ENCODE measurements at regions not wholly inside any gene's neighbourhood (a gene's known extent, or its start where the extent isn't known, plus 50 kb on each side); places are given as distances from the start of the nearest gene placed in this dataset.
"Not testable (repeated sequence)": the region's sequence is repeated elsewhere in the genome, so short reads cannot be mapped to it uniquely, and the experiment has no call there.

GRCh38 chr2:144114760-144115159, 405.2 kb downstream of the ZEB2 start:
- DNase-seq = no peak

DNA sequence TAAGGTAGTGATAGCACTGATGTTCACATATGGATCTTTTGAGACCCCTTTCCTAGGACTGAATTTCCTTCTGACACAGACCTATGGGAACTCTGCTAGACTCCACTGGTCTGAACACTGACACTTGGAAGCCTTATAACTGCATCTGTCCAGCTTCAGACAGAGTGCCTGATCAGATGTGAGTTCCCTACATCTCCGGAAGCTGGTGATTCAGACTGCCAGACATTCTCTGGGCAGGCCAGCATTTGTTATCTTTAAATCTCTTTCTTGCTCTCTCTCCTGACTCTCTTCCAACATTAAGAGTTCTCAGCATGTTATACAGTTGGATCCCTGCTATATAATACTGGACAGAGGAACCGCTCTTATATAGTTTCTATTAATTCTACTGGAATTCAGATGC, 408.5 kb downstream of the ZEB2 start:
- no peak for DNase-seq

- not testable (repeated sequence) for DNase-seq
Observed at GRCh38 chr2:144106104-144106503, 413.8 kb downstream of the ZEB2 start.

GRCh38 chr2:144102386-144102785, 417.5 kb downstream of the ZEB2 start:
- no peak for DNase-seq

GRCh38 chr2:144099780-144100377, 420.0 kb downstream of the ZEB2 start:
- no peak for DNase-seq

- no peak for DNase-seq
Observed at GRCh38 chr2:144099340-144099739, 420.6 kb downstream of the ZEB2 start.

DNA sequence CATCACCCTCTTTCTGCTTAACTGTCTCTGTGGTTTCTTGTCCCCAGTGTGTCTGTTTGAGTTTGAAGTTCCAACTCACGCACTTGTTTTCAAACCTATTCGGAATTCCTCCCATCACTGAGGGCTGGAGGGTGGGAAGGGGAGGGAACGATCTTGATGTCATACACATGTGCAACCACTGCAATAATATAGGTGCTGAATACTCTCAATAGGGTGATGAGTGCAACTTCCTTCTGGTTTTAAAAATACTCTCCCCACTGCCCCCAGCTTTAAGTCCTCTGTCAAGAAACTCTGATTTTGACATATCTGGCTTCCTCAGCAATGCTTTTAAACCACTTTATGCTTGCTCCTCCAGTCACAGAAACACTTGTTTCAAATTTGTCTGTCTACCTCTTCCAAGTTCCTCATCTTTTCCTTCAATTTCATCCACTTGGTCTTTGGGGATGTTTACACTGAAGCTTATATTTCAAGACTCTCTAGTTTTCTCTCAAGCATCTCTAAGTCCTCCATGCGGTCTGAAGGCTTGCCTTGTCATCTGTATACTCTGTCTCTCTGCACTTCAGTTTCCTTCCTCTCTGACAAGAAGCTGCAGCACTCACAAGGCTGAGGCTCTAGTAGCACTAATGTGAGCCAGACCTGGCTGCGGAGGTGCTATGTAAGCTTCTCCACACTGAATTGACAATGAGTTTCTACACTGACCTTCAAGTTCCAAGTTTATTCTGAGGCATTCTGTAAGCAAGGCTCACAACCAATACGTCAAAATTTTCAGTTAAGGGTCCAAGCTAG, 422.3 kb downstream of the ZEB2 start:
- no peak for DNase-seq

DNA sequence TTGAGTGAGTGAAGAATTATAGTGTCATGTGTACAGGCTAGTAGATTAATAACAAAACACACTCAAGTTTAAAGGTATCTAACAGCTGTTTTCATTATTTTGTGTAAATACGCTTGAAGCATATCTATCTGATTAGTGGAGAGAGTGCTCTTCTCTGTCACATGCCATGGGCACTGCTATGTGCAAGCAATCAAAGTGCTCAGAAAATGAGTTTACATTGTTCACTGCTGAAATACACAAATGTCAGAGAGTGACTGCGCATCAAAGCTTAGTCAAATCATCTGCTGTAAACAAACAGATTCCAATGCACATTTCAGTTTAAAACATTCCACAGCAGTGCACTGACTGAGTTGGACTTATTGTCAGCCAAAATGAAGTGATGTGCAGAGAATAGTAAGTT, 423.4 kb downstream of the ZEB2 start:
- DNase-seq = no peak

- no peak for DNase-seq
Observed at GRCh38 chr2:144094408-144095151, 425.3 kb downstream of the ZEB2 start.

DNA sequence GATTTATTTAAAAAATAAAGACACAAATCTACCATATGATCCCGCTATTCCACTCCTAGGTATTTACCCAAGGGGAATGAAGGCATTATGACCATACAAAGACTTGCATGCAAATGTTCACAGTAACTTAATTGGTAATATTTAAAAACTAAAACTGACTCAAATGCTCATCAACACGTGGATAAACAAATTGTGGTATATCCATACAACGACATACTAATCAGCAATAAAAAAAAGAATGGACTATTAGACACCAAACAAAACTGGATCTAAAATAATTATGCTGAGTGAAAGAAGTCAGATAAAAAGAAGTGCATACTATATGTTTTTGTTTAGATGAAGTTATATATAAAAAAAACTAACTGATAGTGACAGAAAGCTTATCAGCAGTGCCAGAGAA, 428.3 kb downstream of the ZEB2 start:
- DNase-seq = no peak

DNA sequence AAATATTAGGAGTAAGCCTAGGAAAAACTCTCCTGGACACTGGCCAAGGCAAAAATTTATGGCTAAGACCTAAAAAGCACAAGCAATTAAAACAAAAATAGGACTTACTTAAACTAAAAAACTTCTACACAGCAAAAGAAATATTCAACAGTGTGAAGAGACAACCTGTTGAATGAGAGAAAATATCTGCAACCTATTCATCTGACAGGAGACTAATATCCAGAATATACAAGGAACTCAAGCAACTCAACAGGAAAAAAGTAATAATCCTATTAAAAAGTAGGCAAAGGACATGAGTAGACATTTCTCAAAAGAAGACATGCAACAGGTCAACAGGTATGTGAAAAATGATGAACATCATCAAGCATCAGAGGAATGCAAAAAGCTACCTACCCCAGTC, 431.1 kb downstream of the ZEB2 start:
- DNase-seq = no peak

GRCh38 chr2:144086965-144087364, 433.0 kb downstream of the ZEB2 start:
- DNase-seq = no peak

- no peak for DNase-seq
Observed at GRCh38 chr2:144085016-144085415, 434.9 kb downstream of the ZEB2 start.

- DNase-seq = no peak
Observed at GRCh38 chr2:144084114-144084661, 435.7 kb downstream of the ZEB2 start.

DNA sequence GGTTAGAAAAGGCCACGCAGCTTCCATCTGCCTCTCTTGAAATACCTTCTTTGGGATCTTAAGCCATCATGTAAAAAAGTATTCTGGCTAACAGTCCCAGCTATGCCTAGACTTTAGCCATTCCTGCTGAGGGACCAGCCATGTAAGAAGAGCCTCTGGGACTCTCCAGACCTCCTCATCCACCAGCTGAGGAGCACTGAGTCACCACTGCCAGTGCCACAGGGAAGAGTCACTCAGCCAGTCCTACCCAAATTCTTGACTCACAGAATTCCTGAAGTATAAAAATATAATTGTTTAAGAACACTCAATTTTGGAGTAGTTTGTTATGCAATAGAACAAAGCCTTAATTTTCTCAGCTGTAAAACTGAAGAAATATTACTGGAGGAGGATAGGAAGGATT, 436.7 kb downstream of the ZEB2 start:
- no peak for DNase-seq

DNA sequence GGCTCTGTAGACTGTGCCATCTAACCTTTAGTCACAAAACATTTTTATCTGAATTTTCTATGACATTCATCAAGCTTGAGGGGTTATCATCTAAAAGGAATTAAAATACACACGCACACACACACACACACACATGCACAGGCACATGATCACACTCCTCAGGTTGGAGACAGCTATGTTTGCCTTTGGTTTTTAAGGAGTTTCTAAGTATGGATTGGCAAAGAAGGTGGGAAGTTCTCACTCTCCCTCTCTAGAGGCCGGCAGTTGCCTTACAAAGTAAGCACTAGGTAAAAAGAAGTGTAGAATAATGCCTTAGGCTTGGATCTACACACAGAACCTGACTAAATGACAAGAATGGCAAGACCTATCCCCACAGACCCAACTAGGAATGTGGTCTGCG, 437.1 kb downstream of the ZEB2 start:
- no peak for DNase-seq

GRCh38 chr2:144082327-144082726, 437.6 kb downstream of the ZEB2 start:
- DNase-seq = no peak

DNA sequence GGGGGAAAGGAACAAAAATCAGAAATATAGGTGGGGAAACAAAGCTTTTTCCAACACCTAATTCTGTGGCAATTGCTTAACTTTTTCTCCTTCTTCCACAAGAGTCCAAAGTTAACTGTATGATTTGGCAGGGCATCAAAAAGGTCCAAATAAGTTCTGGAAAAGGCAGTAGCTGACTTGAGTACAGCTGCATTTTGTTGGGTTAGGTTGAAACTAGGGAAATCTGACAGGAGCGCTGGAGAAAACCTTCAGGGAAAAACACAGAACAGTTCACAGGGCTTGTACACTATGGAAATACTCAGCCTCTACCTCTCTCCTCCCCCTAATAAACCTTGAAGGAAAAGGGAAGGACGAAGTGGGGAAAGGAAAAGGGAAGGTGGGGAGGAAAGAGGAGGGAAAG, 438.6 kb downstream of the ZEB2 start:
- no peak for DNase-seq

DNA sequence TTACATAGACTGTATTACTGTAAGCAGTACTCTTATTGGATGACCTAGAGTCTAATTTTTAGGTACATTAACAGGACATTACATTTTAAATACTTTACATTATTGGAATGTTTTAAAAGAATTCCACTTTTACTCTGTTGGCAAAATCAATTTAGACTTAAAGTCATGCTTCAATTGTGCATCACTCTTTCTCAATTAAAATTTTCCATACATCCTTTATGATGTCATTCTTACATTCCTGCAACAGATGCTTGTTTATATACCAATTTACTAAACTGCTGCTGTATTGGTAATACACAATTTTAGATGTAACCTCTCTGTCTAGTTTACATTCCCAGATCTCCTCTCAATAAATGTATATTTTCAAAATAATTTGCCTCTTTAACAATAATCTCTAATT, 440.1 kb downstream of the ZEB2 start:
- DNase-seq = no peak

GRCh38 chr2:144078802-144079724, 440.9 kb downstream of the ZEB2 start:
- DNase-seq = no peak

DNA sequence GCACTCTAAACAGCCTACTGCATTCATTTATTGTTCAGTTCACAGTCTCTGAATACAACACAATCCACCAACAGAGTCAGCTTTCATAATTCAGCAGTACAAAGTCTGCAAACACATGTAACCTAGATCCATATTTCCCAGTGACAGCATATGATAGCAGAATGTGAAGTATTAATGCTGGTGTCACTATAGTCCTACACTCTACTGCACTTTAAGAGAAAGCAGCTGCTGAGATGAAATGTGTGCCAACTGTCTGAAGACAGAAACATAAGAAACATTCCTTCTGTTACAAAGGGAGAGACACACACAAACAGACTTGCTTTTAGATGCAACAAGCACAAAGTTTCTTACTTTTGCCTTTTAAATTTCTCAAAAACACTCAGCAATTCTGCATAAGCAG, 441.8 kb downstream of the ZEB2 start:
- no peak for DNase-seq

DNA sequence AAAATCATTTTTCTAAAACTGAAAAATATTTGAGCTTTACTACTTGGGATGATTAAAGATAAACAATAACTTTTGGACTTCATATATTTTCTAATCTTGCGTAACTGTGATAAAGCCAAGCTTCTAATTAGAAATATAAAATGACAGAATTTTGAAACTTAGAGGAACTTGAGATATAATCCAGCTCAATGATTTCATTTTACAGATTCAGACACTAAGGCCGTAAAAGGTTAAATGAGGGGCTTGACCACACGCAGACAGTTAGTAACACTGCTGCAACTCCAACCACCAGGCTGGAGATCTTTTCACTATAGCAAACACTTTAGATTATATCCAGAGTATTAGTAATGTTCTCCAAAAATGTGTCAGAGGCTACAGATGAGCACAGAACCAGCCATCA, 445.5 kb downstream of the ZEB2 start:
- DNase-seq = no peak

DNA sequence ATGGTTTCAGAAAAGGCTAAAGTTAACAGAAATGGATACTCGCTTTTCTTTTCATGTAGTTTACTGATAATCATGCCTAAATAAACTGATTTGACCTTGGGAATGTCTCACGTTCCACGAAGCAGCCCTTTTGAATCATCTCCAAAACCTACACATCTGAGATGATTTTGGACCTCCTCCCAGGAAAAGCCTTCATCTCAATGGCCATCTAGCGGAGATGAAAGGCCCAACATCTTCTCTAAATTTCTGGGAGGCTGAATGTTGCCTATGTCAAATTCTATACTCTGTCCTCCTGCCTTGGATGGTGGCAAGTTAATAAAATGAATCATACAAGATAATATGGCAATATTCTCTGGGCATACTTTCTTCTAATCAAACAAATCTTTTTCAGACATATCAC, 448.5 kb downstream of the ZEB2 start:
- DNase-seq = no peak
